Neural cell (in vitro differentiated cells): ENCODE measurements at regions not wholly inside any gene's neighbourhood (a gene's known extent, or its start where the extent isn't known, plus 50 kb on each side); places are given as distances from the start of the nearest gene placed in this dataset.

ENCODE experiments used
- CTCF ChIP-seq: fragments of 450-650 bp; IDR thresholded peaks from 2 replicates; pipeline ENCODE4 v1.5.1; 2014; ENCODE audit warnings: antibody characterized with exemption, mild to moderate bottlenecking, moderate library complexity; ENCODE audit not compliant: poor library complexity, severe bottlenecking
- EP300 ChIP-seq: fragments of 450-650 bp; conservative IDR thresholded peaks from 2 replicates; pipeline ENCODE4 v1.6.1; 2014; ENCODE audit warnings: antibody characterized with exemption, mild to moderate bottlenecking, moderate library complexity; ENCODE audit not compliant: poor library complexity, severe bottlenecking
- EZH2 ChIP-seq: fragments of 200-600, 300-800 bp; shearing (Covaris generic), sonication (generic); IDR thresholded peaks from 2 replicates; pipeline ENCODE4 v1.6.1; 2014; ENCODE audit warnings: antibody characterized with exemption, low read length, borderline replicate concordance, mild to moderate bottlenecking; ENCODE audit not compliant: insufficient read depth, poor library complexity, severe bottlenecking
- POLR2AphosphoS5 ChIP-seq: IDR thresholded peaks from 2 replicates; pipeline ENCODE4 v1.6.1; 2012
- RAD21 ChIP-seq: fragments of 450-650 bp; conservative IDR thresholded peaks from 2 replicates; pipeline ENCODE4 v1.6.1; 2014; ENCODE audit warnings: antibody characterized with exemption, mild to moderate bottlenecking, moderate library complexity

GRCh38 chr12:91717804-91718203 lies 427.8 kb downstream of the BTG1 start:
- no peak for TF ChIP-seq CTCF
- no peak for TF ChIP-seq RAD21
- no peak for TF ChIP-seq EZH2
- no peak for TF ChIP-seq POLR2AphosphoS5
- TF ChIP-seq EP300 = no peak
